ENCODE measurements at regions not wholly inside any gene's neighbourhood (a gene's known extent, or its start where the extent isn't known, plus 50 kb on each side); places are given as distances from the start of the nearest gene placed in this dataset.

GRCh38 chr5:79886456-79886855 lies 104.6 kb downstream of the MTX3 start:
- TF ChIP-seq CEBPB (IDR thresholded peaks at IDR 0.05; ENCODE audit: low read depth), result no peak
- no peak for TF ChIP-seq POLR2A (IDR thresholded peaks at IDR 0.05; ENCODE audit: borderline replicate concordance, extremely low read depth, insufficient read depth, insufficient read length)
